ENCODE measurements at regions not wholly inside any gene's neighbourhood (a gene's known extent, or its start where the extent isn't known, plus 50 kb on each side); places are given as distances from the start of the nearest gene placed in this dataset.

- TF ChIP-seq EZH2 (IDR thresholded peaks at IDR 0.05; ENCODE audit: low read depth, unreplicated experiment), result no peak
- TF ChIP-seq CTCF (conservative IDR thresholded peaks at IDR 0.05; ENCODE audit: low read depth in 2 of 2), result no peak
- TF ChIP-seq ZNF331 (CRISPR knock-in tag; IDR thresholded peaks at IDR 0.05; ENCODE audit: low read depth), result no peak
- TF ChIP-seq CREB1 (CRISPR knock-in tag; IDR thresholded peaks at IDR 0.05; ENCODE audit: low read depth), result no peak
- no peak for TF ChIP-seq POLR2AphosphoS5 (IDR thresholded peaks at IDR 0.05; ENCODE audit: low read depth)
Measured at GRCh38 chr13:29929062-29929847, 78.8 kb upstream of the UBL3 start.

All from GM23338 (cell line).